Stimulated activated CD8-positive, alpha-beta memory T cell treated with anti-CD3 and anti-CD28 coated beads, Interleukin-7, amount 100 ng/mL, for 4 hours (primary cell): ENCODE measurements at regions not wholly inside any gene's neighbourhood (a gene's known extent, or its start where the extent isn't known, plus 50 kb on each side); places are given as distances from the start of the nearest gene placed in this dataset.

Experiments used
- DNase-seq, 2 donors: peaks; one replicate each; pipeline ENCODE4 v3.0.0-alpha.2; 2020; ENCODE audit warnings: low read depth in 2 of 2

- no peak for DNase-seq
These were observed 259.1 kb upstream of the NOCT start for GRCh38 chr4:138756519-138756918.

GRCh38 chr4:138751309-138751708 lies 264.3 kb upstream of the NOCT start:
- DNase-seq, result no peak

GRCh38 chr4:138749303-138749702 lies 266.3 kb upstream of the NOCT start:
- DNase-seq, result no peak

- no peak for DNase-seq
These were observed 273.7 kb upstream of the NOCT start for GRCh38 chr4:138741766-138742377.

GRCh38 chr4:138740816-138741745 lies 274.5 kb upstream of the NOCT start:
- no peak for DNase-seq

- no peak for DNase-seq
These were observed 279.2 kb upstream of the NOCT start for GRCh38 chr4:138736362-138736761.

GRCh38 chr4:138734746-138735145 lies 280.8 kb upstream of the NOCT start:
- no peak for DNase-seq

GRCh38 chr4:138728566-138728965 lies 287.0 kb upstream of the NOCT start:
- DNase-seq, result no peak

- DNase-seq, result no peak
These were observed 287.9 kb upstream of the NOCT start for GRCh38 chr4:138727731-138728130.

- DNase-seq, result no peak
These were observed 291.1 kb upstream of the NOCT start for GRCh38 chr4:138724530-138724929.

- no peak for DNase-seq
These were observed 298.8 kb upstream of the NOCT start for GRCh38 chr4:138716559-138717335.

GRCh38 chr4:138710297-138710696 lies 305.3 kb upstream of the NOCT start:
- no peak for DNase-seq

- no peak for DNase-seq
These were observed 305.7 kb upstream of the NOCT start for GRCh38 chr4:138709859-138710258.

GRCh38 chr4:138707746-138708677 lies 307.6 kb upstream of the NOCT start:
- no peak for DNase-seq

GRCh38 chr4:138706201-138706600 lies 309.4 kb upstream of the NOCT start:
- DNase-seq, result no peak

GRCh38 chr4:138702190-138702824 lies 313.3 kb upstream of the NOCT start:
- DNase-seq, result no peak

GRCh38 chr4:138698641-138699040 lies 316.9 kb upstream of the NOCT start:
- no peak for DNase-seq

- DNase-seq, result no peak
These were observed 317.7 kb upstream of the NOCT start for GRCh38 chr4:138697851-138698250.

- no peak for DNase-seq
These were observed 318.8 kb upstream of the NOCT start for GRCh38 chr4:138696771-138697170.

- DNase-seq, result no peak
These were observed 319.5 kb upstream of the NOCT start for GRCh38 chr4:138696058-138696457.

- no peak for DNase-seq
These were observed 322.1 kb upstream of the NOCT start for GRCh38 chr4:138693526-138693925.
